ENCODE measurements at regions not wholly inside any gene's neighbourhood (a gene's known extent, or its start where the extent isn't known, plus 50 kb on each side); places are given as distances from the start of the nearest gene placed in this dataset.
"Not testable (repeated sequence)": the region's sequence is repeated elsewhere in the genome, so short reads cannot be mapped to it uniquely, and the experiment has no call there.

DNA sequence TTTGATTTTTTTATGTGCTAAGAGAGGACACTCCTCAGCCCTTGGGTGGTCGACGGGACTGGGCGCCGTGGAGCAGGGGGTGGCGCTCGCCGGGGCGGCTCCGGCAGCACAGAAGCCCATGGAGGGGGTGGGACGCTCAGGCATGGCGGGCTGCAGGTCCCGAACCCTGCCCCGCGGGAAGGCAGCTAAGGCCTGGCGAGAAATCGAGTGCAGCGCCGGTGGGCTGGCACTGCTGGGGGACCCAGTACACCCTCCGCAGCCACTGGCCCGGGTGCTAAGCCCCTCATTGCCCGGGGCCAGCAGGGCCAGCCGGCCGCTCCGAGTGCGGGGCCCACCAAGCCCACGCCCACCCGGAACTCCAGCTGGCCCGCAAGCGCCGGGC lies 669.7 kb upstream of the CTNND2 start:
- H3K4me3 ChIP-seq (ENCODE audit: low read depth, low read length, poor library complexity, severe bottlenecking); DNase-seq (ENCODE audit: low spot score); H3K4me1 ChIP-seq (ENCODE audit: insufficient read depth, low read length, poor library complexity, severe bottlenecking); intact Hi-C loops (cut with micrococcal nuclease; ENCODE audit: unreplicated experiment); POLR2A ChIA-PET; H3K9me3 ChIP-seq (ENCODE audit: low read length); H2AFZ ChIP-seq (ENCODE audit: low read length); CTCF ChIA-PET (ENCODE audit: unreplicated experiment); BruUV-seq (replicated peaks); H3K27ac ChIP-seq (ENCODE audit: low read depth, low read length, poor library complexity, severe bottlenecking); H4K20me1 ChIP-seq (ENCODE audit: insufficient read depth, low read length); H3K9me2 ChIP-seq (ENCODE audit: insufficient read depth, low read length); H3K79me2 ChIP-seq (ENCODE audit: insufficient read depth, low read depth, low read length); H3K4me2 ChIP-seq (ENCODE audit: low read length); H3K36me3 ChIP-seq (ENCODE audit: insufficient read depth, low read length): not testable (repeated sequence)

DNA sequence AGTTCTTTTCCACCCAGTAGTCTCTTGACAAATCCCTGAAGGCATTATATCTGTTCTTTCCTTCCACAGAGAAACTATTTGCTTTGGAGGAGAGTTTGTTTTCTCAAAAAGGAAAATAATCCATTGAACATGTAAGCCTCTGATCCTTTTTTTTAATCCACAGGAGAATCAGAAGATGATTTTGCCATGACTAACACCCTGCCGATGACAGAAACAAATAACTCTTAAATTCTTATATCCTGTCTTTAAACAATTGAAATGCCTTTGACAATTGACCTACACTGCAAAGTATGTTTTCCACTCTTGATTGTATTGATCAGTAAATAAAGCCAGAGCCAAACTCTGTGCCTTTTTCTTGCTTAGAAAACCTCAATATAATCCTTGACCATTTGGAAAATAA lies 666.4 kb upstream of the CTNND2 start:
- Histone ChIP-seq H3K4me3 (ENCODE audit: low read depth, low read length, poor library complexity, severe bottlenecking) (no peak overlapping the region), H3K79me2 (ENCODE audit: insufficient read depth, low read depth, low read length) (no peaks in the 10 kb centered on the region), H3K27ac (ENCODE audit: low read depth, low read length, poor library complexity, severe bottlenecking) (no peak overlapping the region), H3K9me3 (ENCODE audit: low read length) (no peaks in the 10 kb centered on the region), H3K9me2 (ENCODE audit: insufficient read depth, low read length) (no peaks in the 10 kb centered on the region), H3K4me2 (ENCODE audit: low read length) (no peak overlapping the region), H4K20me1 (ENCODE audit: insufficient read depth, low read length) (no peaks in the 10 kb centered on the region), H2AFZ (ENCODE audit: low read length) (no peak overlapping the region), H3K36me3 (ENCODE audit: insufficient read depth, low read length) (no peaks in the 10 kb centered on the region), H3K4me1 (ENCODE audit: insufficient read depth, low read length, poor library complexity, severe bottlenecking) (no peaks in the 10 kb centered on the region)
- intact Hi-C loops (cut with micrococcal nuclease; ENCODE audit: unreplicated experiment): no loop called here
- POLR2A ChIA-PET: no interaction called here
- BruUV-seq (replicated peaks): no TSS peak
- no peak for TF ChIP-seq EZH2phosphoT487 (IDR thresholded peaks at IDR 0.05; ENCODE audit: borderline replicate concordance, low read depth, low read length)
- TF ChIP-seq, protein P1, sequence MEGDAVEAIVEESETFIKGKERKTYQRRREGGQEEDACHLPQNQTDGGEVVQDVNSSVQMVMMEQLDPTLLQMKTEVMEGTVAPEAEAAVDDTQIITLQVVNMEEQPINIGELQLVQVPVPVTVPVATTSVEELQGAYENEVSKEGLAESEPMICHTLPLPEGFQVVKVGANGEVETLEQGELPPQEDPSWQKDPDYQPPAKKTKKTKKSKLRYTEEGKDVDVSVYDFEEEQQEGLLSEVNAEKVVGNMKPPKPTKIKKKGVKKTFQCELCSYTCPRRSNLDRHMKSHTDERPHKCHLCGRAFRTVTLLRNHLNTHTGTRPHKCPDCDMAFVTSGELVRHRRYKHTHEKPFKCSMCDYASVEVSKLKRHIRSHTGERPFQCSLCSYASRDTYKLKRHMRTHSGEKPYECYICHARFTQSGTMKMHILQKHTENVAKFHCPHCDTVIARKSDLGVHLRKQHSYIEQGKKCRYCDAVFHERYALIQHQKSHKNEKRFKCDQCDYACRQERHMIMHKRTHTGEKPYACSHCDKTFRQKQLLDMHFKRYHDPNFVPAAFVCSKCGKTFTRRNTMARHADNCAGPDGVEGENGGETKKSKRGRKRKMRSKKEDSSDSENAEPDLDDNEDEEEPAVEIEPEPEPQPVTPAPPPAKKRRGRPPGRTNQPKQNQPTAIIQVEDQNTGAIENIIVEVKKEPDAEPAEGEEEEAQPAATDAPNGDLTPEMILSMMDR (conservative IDR thresholded peaks at IDR 0.05; ENCODE audit: low read length): no peak
- CTCF ChIA-PET (ENCODE audit: unreplicated experiment): no interaction called here
- DNase-seq (ENCODE audit: low spot score): no peak

DNA sequence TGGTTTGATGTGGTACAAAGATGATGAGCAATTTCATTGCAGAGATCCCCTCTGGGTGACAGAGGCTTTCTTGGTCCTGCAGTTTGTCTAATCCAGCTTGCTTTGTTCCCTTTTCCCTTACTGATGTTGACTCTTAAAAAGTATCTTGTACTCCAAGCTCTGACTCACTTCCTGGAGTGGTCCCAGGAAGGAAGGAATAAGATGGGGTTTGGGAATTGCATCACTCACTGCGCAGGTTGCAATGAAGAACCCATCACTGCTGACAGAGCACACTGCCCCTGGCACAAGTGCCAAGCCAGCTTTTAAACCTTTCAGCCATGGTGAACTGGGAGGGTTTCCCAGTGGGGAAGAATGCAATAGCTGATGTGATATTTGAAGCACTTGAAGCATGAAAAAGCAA lies 662.2 kb upstream of the CTNND2 start:
- Histone ChIP-seq H3K4me3 (ENCODE audit: low read depth, low read length, poor library complexity, severe bottlenecking) (no peak overlapping the region), H3K4me2 (ENCODE audit: low read length) (no peak overlapping the region), H2AFZ (ENCODE audit: low read length) (no peak overlapping the region), H3K36me3 (ENCODE audit: insufficient read depth, low read length) (no peaks in the 10 kb centered on the region), H3K9me2 (ENCODE audit: insufficient read depth, low read length) (no peaks in the 10 kb centered on the region), H3K79me2 (ENCODE audit: insufficient read depth, low read depth, low read length) (no peaks in the 10 kb centered on the region), H3K9me3 (ENCODE audit: low read length) (no peaks in the 10 kb centered on the region), H3K4me1 (ENCODE audit: insufficient read depth, low read length, poor library complexity, severe bottlenecking) (no peaks in the 10 kb centered on the region), H4K20me1 (ENCODE audit: insufficient read depth, low read length) (no peaks in the 10 kb centered on the region), H3K27ac (ENCODE audit: low read depth, low read length, poor library complexity, severe bottlenecking) (no peak overlapping the region)
- intact Hi-C loops (cut with micrococcal nuclease; ENCODE audit: unreplicated experiment): no loop called here
- DNase-seq (ENCODE audit: low spot score): no peak
- BruUV-seq (replicated peaks): no TSS peak
- TF ChIP-seq, protein P1 (conservative IDR thresholded peaks at IDR 0.05; ENCODE audit: low read length): no peak
- TF ChIP-seq EZH2phosphoT487 (IDR thresholded peaks at IDR 0.05; ENCODE audit: borderline replicate concordance, low read depth, low read length): no peak
- ChIA-PET POLR2A (no interaction called here), CTCF (ENCODE audit: unreplicated experiment) (no interaction called here)
